Caco-2 (cell line): ENCODE measurements at regions not wholly inside any gene's neighbourhood (a gene's known extent, or its start where the extent isn't known, plus 50 kb on each side); places are given as distances from the start of the nearest gene placed in this dataset.

Experiments
- BruUV-seq: library from RNA; stranded (reverse); fragments of 400-500 nt; replicated peaks from 2 replicates; lab custom pipeline; 2021; lab: Mats Ljungman, UMichigan
- CTCF ChIA-PET: fragments of 300-600 bp; sonication (Branson Sonifier 250); formaldehyde crosslinking; loops from one replicate; lab custom pipeline; 2022; ENCODE audit warnings: antibody characterized with exemption; lab: Charles Lee
- POLR2A ChIA-PET: fragments of 300-600 bp; sonication (Branson Sonifier 250); formaldehyde crosslinking; loops from one replicate; lab custom pipeline; 2022; ENCODE audit warnings: antibody characterized with exemption; lab: Charles Lee
- DNase-seq, 2 experiments: peaks; one replicate each; pipeline versions ENCODE4 v3.0.0 to v3.0.0-alpha.2; 2020 to 2022
- H3K27me3 ChIP-seq: replicated peaks from 2 replicates; pipeline ENCODE4 v1.6.0; 2011; ENCODE audit warnings: low read length; ENCODE audit not compliant: control insufficient read depth, insufficient read depth
- H3K36me3 ChIP-seq: 2 replicates; pipeline ENCODE4 v1.5.1; 2011; ENCODE audit warnings: low read length; ENCODE audit not compliant: control insufficient read depth, insufficient read depth
- H3K4me1 ChIP-seq: fragments of 250-450 bp; sonication (Bioruptor Pico); 2 replicates; pipeline ENCODE4 v1.5.1; 2020; ENCODE audit warnings: mild to moderate bottlenecking
- H3K4me3 ChIP-seq: 2 replicates; pipeline ENCODE4 v1.5.1; 2011; ENCODE audit warnings: low read depth, mild to moderate bottlenecking, control low read depth, low read length
- H3K9me3 ChIP-seq: fragments of 250-450 bp; sonication (Bioruptor Pico); 2 replicates; pipeline ENCODE4 v1.5.1; 2020; ENCODE audit warnings: mild to moderate bottlenecking, moderate library complexity
- H3K27ac Mint-ChIP-seq: one replicate; pipeline ENCODE4 v1.8.0; 2022; ENCODE audit warnings: mixed read lengths; ENCODE audit not compliant: unreplicated experiment
- H3K27me3 Mint-ChIP-seq: one replicate; pipeline ENCODE4 v1.8.0; 2022; ENCODE audit warnings: mixed read lengths; ENCODE audit not compliant: insufficient read depth, unreplicated experiment
- H3K36me3 Mint-ChIP-seq: one replicate; pipeline ENCODE4 v1.8.0; 2022; ENCODE audit warnings: mild to moderate bottlenecking, mixed read lengths; ENCODE audit not compliant: insufficient read depth, unreplicated experiment
- H3K4me1 Mint-ChIP-seq: one replicate; pipeline ENCODE4 v1.8.0; 2022; ENCODE audit warnings: low read depth, mixed read lengths; ENCODE audit not compliant: unreplicated experiment
- H3K4me3 Mint-ChIP-seq: one replicate; pipeline ENCODE4 v1.8.0; 2022; ENCODE audit warnings: mild to moderate bottlenecking, moderate library complexity, mixed read lengths; ENCODE audit not compliant: unreplicated experiment
- H3K9me3 Mint-ChIP-seq: one replicate; pipeline ENCODE4 v1.8.0; 2022; ENCODE audit warnings: mixed read lengths; ENCODE audit not compliant: unreplicated experiment
- intact Hi-C: fragments of 100-400 bp; cut with micrococcal nuclease; formaldehyde crosslinking; loops from one replicate; pipeline ENCODE4 v1.10.0; 2022; ENCODE audit not compliant: unreplicated experiment
- TF ChIP-seq, protein P1 (sequence below), 2 experiments: fragments of 200-600 bp in 1 of 2; IDR thresholded peaks; 1 replicate in 1 of 2; 2 replicates in 1 of 2; pipeline versions ENCODE4 v1.5.1 to v1.8.0; 2011 to 2022; ENCODE audit warnings: antibody characterized with exemption in 1 of 2, control low read depth in 1 of 2, inconsistent platforms in 1 of 2, low read depth in 1 of 2, low read length in 1 of 2, mild to moderate bottlenecking in 1 of 2, moderate library complexity in 1 of 2; ENCODE audit not compliant: insufficient read depth in 1 of 2, severe bottlenecking in 1 of 2, unreplicated experiment in 1 of 2

DNA sequence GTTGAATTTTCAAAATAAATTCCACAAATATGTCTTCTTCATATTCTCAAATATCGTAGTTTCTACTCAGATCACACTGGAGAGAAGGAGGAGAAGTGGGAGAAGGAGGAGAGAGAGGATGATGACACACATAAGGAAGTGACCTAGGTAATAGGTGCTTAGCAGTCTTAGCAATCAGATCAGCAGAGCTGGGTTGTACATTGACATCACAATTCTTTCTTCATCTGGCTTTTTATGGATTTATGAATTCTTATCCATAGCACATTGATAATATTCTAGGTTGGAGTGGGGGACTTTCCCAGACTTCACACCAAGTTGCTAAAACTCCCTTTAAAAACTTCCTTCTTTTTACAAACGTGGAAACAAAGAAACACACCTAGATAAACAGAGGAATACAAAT is 86.9 kb downstream of the FGF9 start:
- no peak for DNase-seq
- Mint-ChIP-seq H3K36me3 (no peaks in the 10 kb centered on the region), H3K9me3 (no peaks in the 10 kb centered on the region), H3K4me3 (no peak overlapping the region), H3K27ac (peak overlapping the region; percentile 7), H3K4me1 (peaks cover 70% of the 10 kb centered on the region), H3K27me3 (no peaks in the 10 kb centered on the region)
- TF ChIP-seq, protein P1, sequence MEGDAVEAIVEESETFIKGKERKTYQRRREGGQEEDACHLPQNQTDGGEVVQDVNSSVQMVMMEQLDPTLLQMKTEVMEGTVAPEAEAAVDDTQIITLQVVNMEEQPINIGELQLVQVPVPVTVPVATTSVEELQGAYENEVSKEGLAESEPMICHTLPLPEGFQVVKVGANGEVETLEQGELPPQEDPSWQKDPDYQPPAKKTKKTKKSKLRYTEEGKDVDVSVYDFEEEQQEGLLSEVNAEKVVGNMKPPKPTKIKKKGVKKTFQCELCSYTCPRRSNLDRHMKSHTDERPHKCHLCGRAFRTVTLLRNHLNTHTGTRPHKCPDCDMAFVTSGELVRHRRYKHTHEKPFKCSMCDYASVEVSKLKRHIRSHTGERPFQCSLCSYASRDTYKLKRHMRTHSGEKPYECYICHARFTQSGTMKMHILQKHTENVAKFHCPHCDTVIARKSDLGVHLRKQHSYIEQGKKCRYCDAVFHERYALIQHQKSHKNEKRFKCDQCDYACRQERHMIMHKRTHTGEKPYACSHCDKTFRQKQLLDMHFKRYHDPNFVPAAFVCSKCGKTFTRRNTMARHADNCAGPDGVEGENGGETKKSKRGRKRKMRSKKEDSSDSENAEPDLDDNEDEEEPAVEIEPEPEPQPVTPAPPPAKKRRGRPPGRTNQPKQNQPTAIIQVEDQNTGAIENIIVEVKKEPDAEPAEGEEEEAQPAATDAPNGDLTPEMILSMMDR (IDR thresholded peaks at IDR 0.05; ENCODE audit: insufficient read depth in 1 of 2, low read depth in 1 of 2, low read length in 1 of 2, severe bottlenecking in 1 of 2, unreplicated experiment in 1 of 2), result no peak
- H3K27me3 ChIP-seq, result no peaks in the 10 kb centered on the region
- POLR2A ChIA-PET, result no interaction called here
- H3K4me1 ChIP-seq, result peaks cover 47% of the 10 kb centered on the region
- CTCF ChIA-PET, result no interaction called here
- intact Hi-C loops, result no loop called here
- H3K9me3 ChIP-seq, result no peaks in the 10 kb centered on the region
- no peaks in the 10 kb centered on the region for H3K36me3 ChIP-seq
- no peak overlapping the region for H3K4me3 ChIP-seq
- BruUV-seq, result no TSS peak

- TF ChIP-seq, protein P1 (IDR thresholded peaks at IDR 0.05; ENCODE audit: insufficient read depth in 1 of 2, low read depth in 1 of 2, low read length in 1 of 2, severe bottlenecking in 1 of 2, unreplicated experiment in 1 of 2), result no peak
- no peaks in the 10 kb centered on the region for H3K27me3 Mint-ChIP-seq
- no TSS peak for BruUV-seq
- peaks cover 40% of the 10 kb centered on the region for H3K4me1 ChIP-seq
- H3K9me3 Mint-ChIP-seq, result no peaks in the 10 kb centered on the region
- intact Hi-C loops, result no loop called here
- H3K4me3 Mint-ChIP-seq, result no peak overlapping the region
- no peaks in the 10 kb centered on the region for H3K36me3 Mint-ChIP-seq
- peak overlapping the region; percentile 34 for H3K27ac Mint-ChIP-seq
- H3K36me3 ChIP-seq, result no peaks in the 10 kb centered on the region
- ChIA-PET CTCF (no interaction called here), POLR2A (no interaction called here)
- peaks cover 64% of the 10 kb centered on the region for H3K4me1 Mint-ChIP-seq
- H3K4me3 ChIP-seq, result no peak overlapping the region
- H3K9me3 ChIP-seq, result no peaks in the 10 kb centered on the region
- no peaks in the 10 kb centered on the region for H3K27me3 ChIP-seq
- DNase-seq, result no peak
Measured at GRCh38 chr13:21758441-21758840, 87.6 kb downstream of the FGF9 start.

DNA sequence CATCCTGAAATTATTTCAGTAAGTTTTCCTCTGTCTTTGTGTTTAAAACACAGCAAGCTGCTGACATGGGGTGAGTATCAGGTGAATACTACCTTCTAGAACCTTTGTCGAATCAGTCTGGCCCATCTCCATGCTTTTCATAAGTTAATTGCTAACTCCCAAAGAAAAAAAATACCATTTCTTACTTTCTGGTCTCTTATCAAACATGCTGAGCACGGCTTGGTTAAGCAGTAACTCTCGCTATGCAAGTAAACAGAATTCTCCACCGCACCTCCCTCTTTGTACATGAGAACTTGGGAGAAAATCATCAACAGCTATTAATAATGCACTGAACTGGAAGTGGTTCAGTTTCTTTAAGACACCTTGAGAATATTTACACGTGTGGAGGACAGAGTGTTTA is 88.6 kb downstream of the FGF9 start:
- ChIA-PET CTCF (no interaction called here), POLR2A (no interaction called here)
- H3K4me3 ChIP-seq, result no peak overlapping the region
- TF ChIP-seq, protein P1 (IDR thresholded peaks at IDR 0.05; ENCODE audit: insufficient read depth in 1 of 2, low read depth in 1 of 2, low read length in 1 of 2, severe bottlenecking in 1 of 2, unreplicated experiment in 1 of 2), result no peak
- H3K4me3 Mint-ChIP-seq, result peak overlapping the region; percentile 6
- H3K27me3 Mint-ChIP-seq, result no peaks in the 10 kb centered on the region
- H3K4me1 ChIP-seq, result peaks cover 35% of the 10 kb centered on the region
- H3K9me3 Mint-ChIP-seq, result no peaks in the 10 kb centered on the region
- peak overlapping the region; percentile 34 for H3K27ac Mint-ChIP-seq
- H3K27me3 ChIP-seq, result no peaks in the 10 kb centered on the region
- no peaks in the 10 kb centered on the region for H3K36me3 ChIP-seq
- no TSS peak for BruUV-seq
- no peaks in the 10 kb centered on the region for H3K36me3 Mint-ChIP-seq
- peaks cover 59% of the 10 kb centered on the region for H3K4me1 Mint-ChIP-seq
- DNase-seq, result no peak
- no peaks in the 10 kb centered on the region for H3K9me3 ChIP-seq
- intact Hi-C loops, result no loop called here
